ENCODE measurements at regions not wholly inside any gene's neighbourhood (a gene's known extent, or its start where the extent isn't known, plus 50 kb on each side); places are given as distances from the start of the nearest gene placed in this dataset.
"Not testable (repeated sequence)": the region's sequence is repeated elsewhere in the genome, so short reads cannot be mapped to it uniquely, and the experiment has no call there.

GRCh38 chrX:74251006-74251930 lies 52.7 kb upstream of the ZCCHC13 start:
- DNase-seq: no peak

GRCh38 chrX:74250574-74250973 lies 53.4 kb upstream of the ZCCHC13 start:
- DNase-seq: no peak

GRCh38 chrX:74249963-74250362 lies 54.0 kb upstream of the ZCCHC13 start:
- DNase-seq: no peak

- no peak for DNase-seq
These were observed 55.1 kb upstream of the ZCCHC13 start for GRCh38 chrX:74248889-74249288.

- no peak for DNase-seq
These were observed 57.5 kb upstream of the ZCCHC13 start for GRCh38 chrX:74246524-74246923.

GRCh38 chrX:74242484-74243138 lies 61.4 kb upstream of the ZCCHC13 start:
- DNase-seq: no peak

- no peak for DNase-seq
These were observed 61.9 kb upstream of the ZCCHC13 start for GRCh38 chrX:74242050-74242449.

GRCh38 chrX:74238771-74239170 lies 65.2 kb upstream of the ZCCHC13 start:
- no peak for DNase-seq

- DNase-seq: no peak
These were observed 69.2 kb upstream of the ZCCHC13 start for GRCh38 chrX:74234818-74235217.

- no peak for DNase-seq
These were observed 71.1 kb upstream of the ZCCHC13 start for GRCh38 chrX:74232859-74233258.

- DNase-seq: no peak
These were observed 72.4 kb upstream of the ZCCHC13 start for GRCh38 chrX:74231625-74232024.

GRCh38 chrX:74230094-74230493 lies 73.9 kb upstream of the ZCCHC13 start:
- DNase-seq: no peak

GRCh38 chrX:74225111-74225510 lies 78.9 kb upstream of the ZCCHC13 start:
- no peak for DNase-seq

GRCh38 chrX:74220277-74220676 lies 83.7 kb upstream of the ZCCHC13 start:
- DNase-seq: no peak

GRCh38 chrX:74218895-74219294 lies 85.1 kb upstream of the ZCCHC13 start:
- DNase-seq: no peak

- DNase-seq: no peak
These were observed 87.6 kb upstream of the ZCCHC13 start for GRCh38 chrX:74216421-74216820.

GRCh38 chrX:74211911-74212310 lies 92.1 kb upstream of the ZCCHC13 start:
- DNase-seq: no peak

GRCh38 chrX:74207539-74207938 lies 96.4 kb upstream of the ZCCHC13 start:
- DNase-seq: no peak

GRCh38 chrX:74195605-74196004 lies 108.4 kb upstream of the ZCCHC13 start:
- DNase-seq: no peak

- no peak for DNase-seq
These were observed 108.9 kb upstream of the ZCCHC13 start for GRCh38 chrX:74195120-74195519.

GRCh38 chrX:74187211-74187610 lies 116.8 kb upstream of the ZCCHC13 start:
- DNase-seq: no peak

GRCh38 chrX:74183047-74183446 lies 120.9 kb upstream of the ZCCHC13 start:
- not testable (repeated sequence) for DNase-seq

GRCh38 chrX:74181976-74182375 lies 122.0 kb upstream of the ZCCHC13 start:
- DNase-seq: not testable (repeated sequence)

- DNase-seq: no peak
These were observed 123.3 kb upstream of the ZCCHC13 start for GRCh38 chrX:74180716-74181115.

Data from NCI-H2081 treated with DMSO at 0.1 percent for 48 hours (cell line).